CD4-positive, alpha-beta T cell (primary cell): ENCODE measurements at regions not wholly inside any gene's neighbourhood (a gene's known extent, or its start where the extent isn't known, plus 50 kb on each side); places are given as distances from the start of the nearest gene placed in this dataset.

Source experiments
- ATAC-seq: fragments of 200-7000 bp; cut with Tn5 transposase; one replicate; pipeline ENCODE4 v1.10.0; 2022; ENCODE audit warnings: mild to moderate bottlenecking; ENCODE audit not compliant: poor library complexity
- CTCF ChIA-PET: fragments of 350-600 bp; sonication (Branson Sonifier 250); formaldehyde crosslinking; loops from one replicate; lab custom pipeline; 2021; ENCODE audit warnings: antibody characterized with exemption, inconsistent platforms; lab: Charles Lee
- POLR2A ChIA-PET: fragments of 350-600 bp; sonication (Branson Sonifier 250); formaldehyde crosslinking; loops from one replicate; lab custom pipeline; 2021; ENCODE audit warnings: antibody characterized with exemption, inconsistent platforms; lab: Charles Lee
- DNase-seq, 14 experiments: peaks; one replicate each; pipeline ENCODE4 v3.0.0-alpha.2; 2013 to 2020; ENCODE audit warnings: mixed read lengths in 2 of 14
- H3K27ac ChIP-seq, 2 donors: one replicate each; pipeline versions ENCODE4 v1.5.1 to v1.7.0; 2013; ENCODE audit warnings: low read length in 2 of 2, low read depth in 1 of 2, mild to moderate bottlenecking in 1 of 2
- H3K27me3 ChIP-seq, 2 experiments: 1 replicate in 1 of 2; 2 replicates in 1 of 2; pipeline versions ENCODE4 v1.6.1 to v1.7.0; 2013; ENCODE audit warnings: low read length in 2 of 2, control low read depth in 1 of 2, mild to moderate bottlenecking in 1 of 2, moderate library complexity in 1 of 2; ENCODE audit not compliant: insufficient read depth in 2 of 2, control insufficient read depth in 1 of 2
- H3K36me3 ChIP-seq: one replicate; pipeline ENCODE4 v1.6.1; 2013; ENCODE audit warnings: low read length, control low read depth; ENCODE audit not compliant: insufficient read depth
- H3K4me1 ChIP-seq: one replicate; pipeline ENCODE4 v1.6.1; 2013; ENCODE audit warnings: low read length, control low read depth; ENCODE audit not compliant: insufficient read depth
- H3K4me3 ChIP-seq: one replicate; pipeline ENCODE4 v1.5.1; 2013; ENCODE audit warnings: mild to moderate bottlenecking, low read length, moderate library complexity
- H3K9me3 ChIP-seq, 2 experiments: 1 replicate in 1 of 2; 2 replicates in 1 of 2; pipeline versions ENCODE4 v1.6.1 to v1.7.0; 2013; ENCODE audit warnings: low read length in 2 of 2, mild to moderate bottlenecking in 2 of 2, control low read depth in 1 of 2, moderate library complexity in 1 of 2; ENCODE audit not compliant: control insufficient read depth in 1 of 2, insufficient read depth in 1 of 2
- H3K27ac Mint-ChIP-seq: one replicate; pipeline ENCODE4 v1.8.0; 2020; ENCODE audit warnings: mixed read lengths
- H3K27me3 Mint-ChIP-seq: one replicate; pipeline ENCODE4 v1.8.0; 2021; ENCODE audit warnings: mixed read lengths
- H3K36me3 Mint-ChIP-seq: one replicate; pipeline ENCODE4 v1.8.0; 2021; ENCODE audit warnings: low read depth, mixed read lengths
- H3K4me1 Mint-ChIP-seq: one replicate; pipeline ENCODE4 v1.8.0; 2021; ENCODE audit warnings: low read depth, mixed read lengths
- H3K4me3 Mint-ChIP-seq: one replicate; pipeline ENCODE4 v1.8.0; 2020; ENCODE audit warnings: mild to moderate bottlenecking, mixed read lengths
- H3K9me3 Mint-ChIP-seq: one replicate; pipeline ENCODE4 v1.8.0; 2020; ENCODE audit warnings: mixed read lengths
- intact Hi-C, 2 experiments: fragments of 100-400 bp; cut with DNase I in 1 of 2; cut with micrococcal nuclease in 1 of 2; formaldehyde crosslinking; loops; one replicate each; pipeline versions ENCODE4 v1.15.1 to v1.9.0; 2023 to 2025; cut with DNase I, micrococcal nuclease
- TF ChIP-seq, protein P1 (sequence below): fragments of 200-600 bp; IDR thresholded peaks from one replicate; pipeline ENCODE4 v1.8.0; 2022; ENCODE audit warnings: antibody characterized with exemption, mild to moderate bottlenecking

DNA sequence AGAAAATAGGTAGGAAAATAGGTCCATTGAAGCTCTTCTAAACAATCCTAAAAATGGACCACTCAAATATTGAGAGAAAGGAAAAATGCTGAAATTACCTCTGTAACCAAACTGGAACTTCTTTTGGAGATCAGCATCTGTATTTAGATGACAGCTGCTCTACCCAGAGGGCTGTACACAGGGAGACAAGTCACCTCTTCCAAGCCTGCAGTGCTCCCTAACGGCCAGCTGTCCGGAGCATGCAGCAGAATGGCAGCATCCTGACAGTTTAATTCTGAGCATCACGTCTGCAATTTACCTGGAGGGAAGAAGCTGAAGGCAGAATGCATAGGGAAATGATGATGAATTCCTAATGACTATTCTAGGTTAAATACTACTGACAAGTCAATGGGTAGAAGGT, 62.8 kb upstream of the DIAPH3 start:
- no peaks in the 10 kb centered on the region for H3K36me3 Mint-ChIP-seq
- ChIA-PET CTCF (no interaction called here), POLR2A (no interaction called here)
- Histone ChIP-seq H3K4me3 (no peak overlapping the region), H3K9me3 (peaks cover 0 to 3% of the 10 kb centered on the region in 2 experiments), H3K27ac (no peak overlapping the region), H3K27me3 (peaks cover 2 to 6% of the 10 kb centered on the region in 2 experiments), H3K36me3 (no peaks in the 10 kb centered on the region), H3K4me1 (no peaks in the 10 kb centered on the region)
- intact Hi-C loops: no loop called here
- DNase-seq (peak in 2 of 14 experiments; percentile 1 to 4), ATAC-seq (no peak)
- H3K27me3 Mint-ChIP-seq: peaks cover 20% of the 10 kb centered on the region
- no peaks in the 10 kb centered on the region for H3K9me3 Mint-ChIP-seq
- TF ChIP-seq, protein P1, sequence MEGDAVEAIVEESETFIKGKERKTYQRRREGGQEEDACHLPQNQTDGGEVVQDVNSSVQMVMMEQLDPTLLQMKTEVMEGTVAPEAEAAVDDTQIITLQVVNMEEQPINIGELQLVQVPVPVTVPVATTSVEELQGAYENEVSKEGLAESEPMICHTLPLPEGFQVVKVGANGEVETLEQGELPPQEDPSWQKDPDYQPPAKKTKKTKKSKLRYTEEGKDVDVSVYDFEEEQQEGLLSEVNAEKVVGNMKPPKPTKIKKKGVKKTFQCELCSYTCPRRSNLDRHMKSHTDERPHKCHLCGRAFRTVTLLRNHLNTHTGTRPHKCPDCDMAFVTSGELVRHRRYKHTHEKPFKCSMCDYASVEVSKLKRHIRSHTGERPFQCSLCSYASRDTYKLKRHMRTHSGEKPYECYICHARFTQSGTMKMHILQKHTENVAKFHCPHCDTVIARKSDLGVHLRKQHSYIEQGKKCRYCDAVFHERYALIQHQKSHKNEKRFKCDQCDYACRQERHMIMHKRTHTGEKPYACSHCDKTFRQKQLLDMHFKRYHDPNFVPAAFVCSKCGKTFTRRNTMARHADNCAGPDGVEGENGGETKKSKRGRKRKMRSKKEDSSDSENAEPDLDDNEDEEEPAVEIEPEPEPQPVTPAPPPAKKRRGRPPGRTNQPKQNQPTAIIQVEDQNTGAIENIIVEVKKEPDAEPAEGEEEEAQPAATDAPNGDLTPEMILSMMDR: no peak
- H3K4me1 Mint-ChIP-seq: no peaks in the 10 kb centered on the region
- H3K27ac Mint-ChIP-seq: no peak overlapping the region
- no peak overlapping the region for H3K4me3 Mint-ChIP-seq

DNA sequence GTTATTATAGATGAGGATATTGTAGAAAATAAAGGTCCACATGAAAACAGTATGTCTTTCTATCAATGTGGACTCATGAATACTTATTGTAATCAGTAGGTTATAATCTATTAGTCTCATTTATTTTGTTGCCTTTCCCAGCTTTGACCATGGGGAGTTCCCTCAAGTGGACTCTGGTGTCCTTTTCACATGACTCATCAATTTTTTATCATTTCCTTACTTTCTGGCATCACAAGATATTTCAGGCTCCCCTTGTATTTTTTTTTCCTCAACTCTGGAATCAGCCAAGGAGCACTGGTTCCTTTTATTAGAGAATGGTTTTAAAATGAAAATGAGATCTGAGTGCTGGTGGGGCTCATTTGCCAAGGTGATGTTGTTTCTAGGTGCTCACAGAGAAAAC, 63.4 kb upstream of the DIAPH3 start:
- no peaks in the 10 kb centered on the region for H3K36me3 ChIP-seq
- no peak overlapping the region for H3K27ac Mint-ChIP-seq
- no peaks in the 10 kb centered on the region for H3K9me3 Mint-ChIP-seq
- ATAC-seq (no peak), DNase-seq (no peak)
- H3K27me3 ChIP-seq: peaks cover 2 to 6% of the 10 kb centered on the region in 2 experiments
- no peak overlapping the region for H3K4me3 ChIP-seq
- H3K4me3 Mint-ChIP-seq: no peak overlapping the region
- H3K27ac ChIP-seq: no peak overlapping the region
- peaks cover 24% of the 10 kb centered on the region for H3K27me3 Mint-ChIP-seq
- CTCF ChIA-PET: no interaction called here
- H3K36me3 Mint-ChIP-seq: no peaks in the 10 kb centered on the region
- POLR2A ChIA-PET: no interaction called here
- no peaks in the 10 kb centered on the region for H3K9me3 ChIP-seq
- intact Hi-C loops: no loop called here
- no peaks in the 10 kb centered on the region for H3K4me1 Mint-ChIP-seq
- H3K4me1 ChIP-seq: no peaks in the 10 kb centered on the region
- TF ChIP-seq, protein P1: no peak

GRCh38 chr13:60229708-60230272, 66.1 kb upstream of the DIAPH3 start:
- H3K4me1 ChIP-seq: no peaks in the 10 kb centered on the region
- TF ChIP-seq, protein P1: no peak
- ChIA-PET CTCF (no interaction called here), POLR2A (no interaction called here)
- H3K4me1 Mint-ChIP-seq: no peaks in the 10 kb centered on the region
- no peaks in the 10 kb centered on the region for H3K36me3 Mint-ChIP-seq
- no peaks in the 10 kb centered on the region for H3K36me3 ChIP-seq
- peaks cover 2 to 6% of the 10 kb centered on the region in 2 experiments for H3K27me3 ChIP-seq
- ATAC-seq: no peak
- H3K9me3 Mint-ChIP-seq: no peaks in the 10 kb centered on the region
- no peak overlapping the region for H3K27ac ChIP-seq
- no peaks in the 10 kb centered on the region for H3K9me3 ChIP-seq
- H3K4me3 ChIP-seq: no peak overlapping the region
- intact Hi-C loops: no loop called here
- DNase-seq: no peak
- peaks cover 46% of the 10 kb centered on the region for H3K27me3 Mint-ChIP-seq
- H3K27ac Mint-ChIP-seq: no peak overlapping the region
- no peak overlapping the region for H3K4me3 Mint-ChIP-seq
